ENCODE measurements at regions not wholly inside any gene's neighbourhood (a gene's known extent, or its start where the extent isn't known, plus 50 kb on each side); places are given as distances from the start of the nearest gene placed in this dataset.

DNA sequence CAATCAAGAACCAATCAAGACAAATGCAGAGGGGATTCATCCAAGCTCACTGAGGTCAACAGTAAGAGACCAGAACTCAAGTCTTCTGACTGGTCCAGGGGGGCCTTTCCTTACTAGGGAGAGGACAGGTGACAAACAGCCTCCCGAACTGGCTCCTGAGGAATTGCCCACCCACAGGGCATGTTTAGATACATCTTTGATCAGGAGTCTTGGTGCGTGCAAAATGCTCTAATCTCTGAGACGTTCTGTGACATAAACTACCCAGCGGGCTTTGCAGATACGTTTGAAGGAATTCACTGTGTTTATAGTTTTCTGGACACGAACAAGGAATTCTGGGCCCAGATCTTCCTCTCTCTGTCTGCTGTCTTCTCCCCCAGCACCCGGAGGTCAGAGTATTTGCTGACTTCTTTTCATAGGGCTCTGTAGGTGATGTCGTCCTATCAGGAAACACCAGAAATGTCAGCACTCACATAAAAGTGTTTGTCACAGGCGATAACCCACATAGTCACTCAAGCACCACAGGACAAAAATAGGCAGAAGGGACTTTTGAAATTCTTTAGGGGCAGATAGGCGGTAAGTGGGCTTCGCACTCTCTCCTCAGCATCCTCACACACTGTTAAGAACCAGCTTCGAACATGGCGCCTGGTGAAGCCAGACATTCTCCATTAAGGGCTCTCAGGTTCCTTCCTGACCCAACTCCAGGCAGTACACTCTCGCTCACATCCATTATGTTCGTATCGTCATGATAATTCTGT is 349.0 kb downstream of the CYRIA start:
- H3K79me2 ChIP-seq (ENCODE audit: insufficient read depth, low read length), result no peaks in the 10 kb centered on the region
- H3K9me3 ChIP-seq (ENCODE audit: low read length), result no peaks in the 10 kb centered on the region
- H3K4me1 ChIP-seq (ENCODE audit: insufficient read depth, low read length, severe bottlenecking), result no peaks in the 10 kb centered on the region
- H3K27me3 ChIP-seq (ENCODE audit: insufficient read depth, low read length), result 0 out of 2 replicates have a peak, but pooled peaks cover 3% of the 10 kb centered on the region
- H3K9me2 ChIP-seq (ENCODE audit: low read depth, low read length), result no peaks in the 10 kb centered on the region
- H3K4me3 ChIP-seq (ENCODE audit: low read depth, low read length, poor library complexity, severe bottlenecking), result no peak overlapping the region
- TF ChIP-seq CTCF (IDR thresholded peaks at IDR 0.05; ENCODE audit: low read length), result no peak
- no peak for TF ChIP-seq EZH2 (IDR thresholded peaks at IDR 0.05; ENCODE audit: borderline replicate concordance, low read length)
- no peaks in the 10 kb centered on the region for H3F3A ChIP-seq (ENCODE audit: insufficient read depth, low read length)
- H2AFZ ChIP-seq (ENCODE audit: low read length), result no peak overlapping the region
- H3K4me2 ChIP-seq (ENCODE audit: low read length), result no peak overlapping the region
- no peaks in the 10 kb centered on the region for H4K20me1 ChIP-seq (ENCODE audit: insufficient read depth, low read length)
- no peak overlapping the region for H3K27ac ChIP-seq (ENCODE audit: low read depth, low read length, poor library complexity, severe bottlenecking)
- no peak overlapping the region for H3K9ac ChIP-seq (ENCODE audit: low read length)
- H3K36me3 ChIP-seq (ENCODE audit: insufficient read depth, low read length), result no peaks in the 10 kb centered on the region

GRCh38 chr2:16315908-16316307 is 349.7 kb downstream of the CYRIA start:
- H3K4me2 ChIP-seq (ENCODE audit: low read length), result no peak overlapping the region
- no peak overlapping the region for H3K4me3 ChIP-seq (ENCODE audit: low read depth, low read length, poor library complexity, severe bottlenecking)
- no peak overlapping the region for H3K9ac ChIP-seq (ENCODE audit: low read length)
- H3K27me3 ChIP-seq (ENCODE audit: insufficient read depth, low read length), result 0 out of 2 replicates have a peak, but pooled peaks cover 2% of the 10 kb centered on the region
- H3F3A ChIP-seq (ENCODE audit: insufficient read depth, low read length), result no peaks in the 10 kb centered on the region
- H2AFZ ChIP-seq (ENCODE audit: low read length), result no peak overlapping the region
- H3K27ac ChIP-seq (ENCODE audit: low read depth, low read length, poor library complexity, severe bottlenecking), result no peak overlapping the region
- TF ChIP-seq EZH2 (IDR thresholded peaks at IDR 0.05; ENCODE audit: borderline replicate concordance, low read length) (no peak), CTCF (IDR thresholded peaks at IDR 0.05; ENCODE audit: low read length) (no peak)
- no peaks in the 10 kb centered on the region for H3K79me2 ChIP-seq (ENCODE audit: insufficient read depth, low read length)
- no peaks in the 10 kb centered on the region for H3K4me1 ChIP-seq (ENCODE audit: insufficient read depth, low read length, severe bottlenecking)
- no peaks in the 10 kb centered on the region for H3K36me3 ChIP-seq (ENCODE audit: insufficient read depth, low read length)
- no peaks in the 10 kb centered on the region for H3K9me2 ChIP-seq (ENCODE audit: low read depth, low read length)
- H4K20me1 ChIP-seq (ENCODE audit: insufficient read depth, low read length), result no peaks in the 10 kb centered on the region
- no peaks in the 10 kb centered on the region for H3K9me3 ChIP-seq (ENCODE audit: low read length)

GRCh38 chr2:16315458-16315835 is 350.2 kb downstream of the CYRIA start:
- no peaks in the 10 kb centered on the region for H3K36me3 ChIP-seq (ENCODE audit: insufficient read depth, low read length)
- H3K4me3 ChIP-seq (ENCODE audit: low read depth, low read length, poor library complexity, severe bottlenecking), result no peak overlapping the region
- H3K27ac ChIP-seq (ENCODE audit: low read depth, low read length, poor library complexity, severe bottlenecking), result no peak overlapping the region
- no peak for TF ChIP-seq CTCF (IDR thresholded peaks at IDR 0.05; ENCODE audit: low read length)
- no peak for TF ChIP-seq EZH2 (IDR thresholded peaks at IDR 0.05; ENCODE audit: borderline replicate concordance, low read length)
- H3K4me2 ChIP-seq (ENCODE audit: low read length), result no peak overlapping the region
- no peak overlapping the region for H3K9ac ChIP-seq (ENCODE audit: low read length)
- H2AFZ ChIP-seq (ENCODE audit: low read length), result no peak overlapping the region
- H3K4me1 ChIP-seq (ENCODE audit: insufficient read depth, low read length, severe bottlenecking), result no peaks in the 10 kb centered on the region
- no peaks in the 10 kb centered on the region for H3K27me3 ChIP-seq (ENCODE audit: insufficient read depth, low read length)
- H3K79me2 ChIP-seq (ENCODE audit: insufficient read depth, low read length), result no peaks in the 10 kb centered on the region
- no peaks in the 10 kb centered on the region for H4K20me1 ChIP-seq (ENCODE audit: insufficient read depth, low read length)
- no peaks in the 10 kb centered on the region for H3K9me3 ChIP-seq (ENCODE audit: low read length)
- no peaks in the 10 kb centered on the region for H3K9me2 ChIP-seq (ENCODE audit: low read depth, low read length)
- H3F3A ChIP-seq (ENCODE audit: insufficient read depth, low read length), result no peaks in the 10 kb centered on the region
